Activated CD4-positive, alpha-beta T cell treated with anti-CD3 and anti-CD28 coated beads, Interleukin-10, Interleukin-2, amounts not matched to agents 100 ng/mL and 50 ng/mL, durations not matched to agents 16 hours and 8 hours (primary cell): ENCODE measurements at regions not wholly inside any gene's neighbourhood (a gene's known extent, or its start where the extent isn't known, plus 50 kb on each side); places are given as distances from the start of the nearest gene placed in this dataset.
"Not testable (repeated sequence)": the region's sequence is repeated elsewhere in the genome, so short reads cannot be mapped to it uniquely, and the experiment has no call there.

Source experiments
- DNase-seq: peaks from one replicate; pipeline ENCODE4 v3.0.0-alpha.2; 2020

- DNase-seq, result no peak
Measured at GRCh38 chr19:30066781-30067759, 125.0 kb downstream of the URI1 start.

GRCh38 chr19:30067956-30068506, 126.0 kb downstream of the URI1 start:
- not testable (repeated sequence) for DNase-seq

GRCh38 chr19:30068528-30069395, 126.7 kb downstream of the URI1 start:
- DNase-seq, result no peak

GRCh38 chr19:30069535-30070197, 127.6 kb downstream of the URI1 start:
- no peak for DNase-seq

- DNase-seq, result no peak
Measured at GRCh38 chr19:30070198-30070967, 128.3 kb downstream of the URI1 start.

GRCh38 chr19:30070968-30071632, 129.1 kb downstream of the URI1 start:
- DNase-seq, result no peak

GRCh38 chr19:30071871-30072270, 129.8 kb downstream of the URI1 start:
- DNase-seq, result no peak

- DNase-seq, result no peak
Measured at GRCh38 chr19:30073152-30074000, 131.3 kb downstream of the URI1 start.

GRCh38 chr19:30074096-30074495, 132.1 kb downstream of the URI1 start:
- no peak for DNase-seq

GRCh38 chr19:30074741-30075715, 133.0 kb downstream of the URI1 start:
- DNase-seq, result no peak

- no peak for DNase-seq
Measured at GRCh38 chr19:30076101-30076551, 134.1 kb downstream of the URI1 start.

GRCh38 chr19:30076751-30077670, 135.0 kb downstream of the URI1 start:
- DNase-seq, result no peak

- DNase-seq, result no peak
Measured at GRCh38 chr19:30077851-30078355, 135.9 kb downstream of the URI1 start.

GRCh38 chr19:30078381-30078910, 136.4 kb downstream of the URI1 start:
- DNase-seq, result no peak

- no peak for DNase-seq
Measured at GRCh38 chr19:30079200-30079599, 137.2 kb downstream of the URI1 start.

- no peak for DNase-seq
Measured at GRCh38 chr19:30082168-30082567, 140.1 kb downstream of the URI1 start.

- no peak for DNase-seq
Measured at GRCh38 chr19:30082611-30083010, 140.6 kb downstream of the URI1 start.
